ENCODE measurements at regions not wholly inside any gene's neighbourhood (a gene's known extent, or its start where the extent isn't known, plus 50 kb on each side); places are given as distances from the start of the nearest gene placed in this dataset.

DNA sequence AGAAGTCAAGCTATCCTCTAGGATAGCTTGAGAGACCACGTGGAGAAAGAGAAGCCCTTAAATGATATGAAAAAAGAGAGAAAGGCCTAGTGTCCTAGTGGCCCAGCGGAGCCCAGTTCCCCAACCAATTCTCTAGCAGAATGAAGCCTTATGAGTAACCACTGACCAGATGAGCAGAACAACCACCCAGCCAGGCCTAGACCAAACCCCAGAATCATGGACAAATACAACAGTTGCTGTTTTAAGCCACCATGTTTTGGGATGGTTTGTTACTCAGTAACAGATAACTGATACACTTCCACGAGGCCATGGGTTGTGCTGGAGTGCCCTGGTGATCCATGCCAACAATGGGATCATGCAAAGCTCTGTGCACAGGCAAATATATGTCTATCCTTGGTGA is 377.1 kb downstream of the SOX9 start:
- Histone ChIP-seq H3K9me3 (no peaks in the 10 kb centered on the region), H3K4me2 (no peak overlapping the region), H3K4me3 (no peak overlapping the region), H3K4me1 (peaks cover 37% of the 10 kb centered on the region), H3K27ac (no peak overlapping the region)
- POLR2A ChIA-PET = no interaction called here
- ATAC-seq (no peak), FAIRE-seq (no peak), DNase-seq (ENCODE audit: low read depth in 1 of 2, low spot score in 1 of 2) (no peak)
- WGBS (ENCODE audit: missing lambda C conversion rate) = 82% methylated on average over 3 of the region's 3 CpGs
- CTCF ChIA-PET = interaction anchor here (1.1 to 1.4 kb wide), 3 partner anchors 9 to 42 kb away, joined by 3 to 4 read pairs (median 3); no protein-coding TSS in a partner anchor
- TF ChIP-seq USF2 (IDR thresholded peaks at IDR 0.05) = no peak

- WGBS (ENCODE audit: missing lambda C conversion rate) = 86% methylated on average over 4 of the region's 4 CpGs
- TF ChIP-seq NFE2L2 (conservative IDR thresholded peaks at IDR 0.05; ENCODE audit: low read length) (no peak), HOXA7 (CRISPR knock-in tag; IDR thresholded peaks at IDR 0.05) (no peak), CHD4 (IDR thresholded peaks at IDR 0.05; ENCODE audit: borderline replicate concordance) (no peak), EP300 (IDR thresholded peaks at IDR 0.05) (no peak), SMC3 (IDR thresholded peaks at IDR 0.05) (no peak), ESRRA (IDR thresholded peaks at IDR 0.05; ENCODE audit: borderline replicate concordance, low read length) (no peak), CBX8 (IDR thresholded peaks at IDR 0.05) (no peak), EHMT2 (IDR thresholded peaks at IDR 0.05; ENCODE audit: low read depth) (no peak)
- H3K9me3 ChIP-seq = no peaks in the 10 kb centered on the region
- ChIA-PET CTCF (interaction anchor here (0.6 to 1.4 kb wide), 6 partner anchors 9 to 369 kb away, joined by 3 to 4 read pairs (median 3); no protein-coding TSS in a partner anchor), POLR2A (no interaction called here)
- no peak for ATAC-seq
- H3K4me3 ChIP-seq = no peak overlapping the region
- H3K27ac ChIP-seq = no peak overlapping the region
- DNase-seq (ENCODE audit: low read depth in 1 of 2, low spot score in 1 of 2) = no peak
- peaks cover 44% of the 10 kb centered on the region for H3K4me1 ChIP-seq
- no peak for FAIRE-seq
- no peak overlapping the region for H3K4me2 ChIP-seq
Observed at GRCh38 chr17:72498364-72499210, 377.8 kb downstream of the SOX9 start.

- Histone ChIP-seq H3K4me2 (peak overlapping the region; percentile 60), H3K9me3 (no peaks in the 10 kb centered on the region), H3K27ac (peak overlapping the region; percentile 63 to 81), H3K4me1 (peaks cover 40% of the 10 kb centered on the region), H3K4me3 (no peak overlapping the region)
- CTCF ChIA-PET = interaction anchor here (0.5 to 1.1 kb wide), 3 partner anchors 50 to 725 kb away, joined by 4 read pairs; no protein-coding TSS in a partner anchor
- whole genome bisulfite sequencing (ENCODE audit: missing lambda C conversion rate) = 79% methylated on average over 28 of the region's 28 CpGs
- TF ChIP-seq, protein P1, sequence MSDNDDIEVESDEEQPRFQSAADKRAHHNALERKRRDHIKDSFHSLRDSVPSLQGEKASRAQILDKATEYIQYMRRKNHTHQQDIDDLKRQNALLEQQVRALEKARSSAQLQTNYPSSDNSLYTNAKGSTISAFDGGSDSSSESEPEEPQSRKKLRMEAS (IDR thresholded peaks at IDR 0.05) = 0 out of 2 replicates have a peak, but pooled peaks have one; percentile 27
- TF ChIP-seq ATOH8 (CRISPR knock-in tag; IDR thresholded peaks at IDR 0.05; ENCODE audit: low read depth) (no peak), ZFP36 (IDR thresholded peaks at IDR 0.05; ENCODE audit: borderline replicate concordance, partially characterized antibody) (no peak), CEBPB (IDR thresholded peaks at IDR 0.05) (peak in 1 of 2 experiments; percentile 73; a peak in 1 of 4 replicates), HEYL (CRISPR knock-in tag; IDR thresholded peaks at IDR 0.05) (no peak), GATA3 (IDR thresholded peaks at IDR 0.05; ENCODE audit: borderline replicate concordance) (no peak), HOXA7 (CRISPR knock-in tag; IDR thresholded peaks at IDR 0.05) (no peak), PHF8 (IDR thresholded peaks at IDR 0.05; ENCODE audit: borderline replicate concordance, low read depth) (no peak), FOSB (CRISPR knock-in tag; IDR thresholded peaks at IDR 0.05) (no peak), HMGXB4 (CRISPR knock-in tag; IDR thresholded peaks at IDR 0.05; ENCODE audit: borderline replicate concordance) (no peak), RNF2 (IDR thresholded peaks at IDR 0.05; ENCODE audit: borderline replicate concordance, low read depth) (no peak), RAD21 (conservative IDR thresholded peaks at IDR 0.05 in 1 of 2, IDR thresholded peaks at IDR 0.05 in 1 of 2) (no peak), NR3C1 (IDR thresholded peaks at IDR 0.05) (no peak), RCOR1 (IDR thresholded peaks at IDR 0.05; ENCODE audit: low read depth, low read length) (no peak)
- TF ChIP-seq, protein P2, sequence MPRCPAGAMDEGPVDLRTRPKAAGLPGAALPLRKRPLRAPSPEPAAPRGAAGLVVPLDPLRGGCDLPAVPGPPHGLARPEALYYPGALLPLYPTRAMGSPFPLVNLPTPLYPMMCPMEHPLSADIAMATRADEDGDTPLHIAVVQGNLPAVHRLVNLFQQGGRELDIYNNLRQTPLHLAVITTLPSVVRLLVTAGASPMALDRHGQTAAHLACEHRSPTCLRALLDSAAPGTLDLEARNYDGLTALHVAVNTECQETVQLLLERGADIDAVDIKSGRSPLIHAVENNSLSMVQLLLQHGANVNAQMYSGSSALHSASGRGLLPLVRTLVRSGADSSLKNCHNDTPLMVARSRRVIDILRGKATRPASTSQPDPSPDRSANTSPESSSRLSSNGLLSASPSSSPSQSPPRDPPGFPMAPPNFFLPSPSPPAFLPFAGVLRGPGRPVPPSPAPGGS (IDR thresholded peaks at IDR 0.05) = no peak
- FAIRE-seq (no peak), ATAC-seq (peak; percentile 48 to 59; a peak in 5 of 6 replicates), DNase-seq (ENCODE audit: low read depth in 1 of 2, low spot score in 1 of 2) (no peak)
- POLR2A ChIA-PET = interaction anchor here (0.7 kb wide), 1 partner anchor 350 kb away, joined by 3 read pairs; no protein-coding TSS in a partner anchor
Observed at GRCh38 chr17:72501404-72502370, 380.9 kb downstream of the SOX9 start.
